Endothelial cell of umbilical vein (primary cell): ENCODE measurements at regions not wholly inside any gene's neighbourhood (a gene's known extent, or its start where the extent isn't known, plus 50 kb on each side); places are given as distances from the start of the nearest gene placed in this dataset.

Experiments
- BruUV-seq: library from RNA; stranded (reverse); fragments of 400-500 nt; replicated peaks from 2 replicates; lab custom pipeline; 2021; lab: Mats Ljungman, UMichigan
- CTCF ChIA-PET: fragments of 300-600, 350-600 bp; sonication (Branson Sonifier 250); formaldehyde crosslinking; loops from one replicate; lab custom pipeline; 2021; ENCODE audit warnings: antibody characterized with exemption, inconsistent platforms; lab: Charles Lee
- POLR2A ChIA-PET: fragments of 300-600, 350-600 bp; sonication (Branson Sonifier 250); formaldehyde crosslinking; loops from one replicate; lab custom pipeline; 2021; ENCODE audit warnings: antibody characterized with exemption, inconsistent platforms; lab: Charles Lee
- DNase-seq: peaks from one replicate; pipeline ENCODE4 v3.0.0-alpha.2; 2011; ENCODE audit warnings: low read depth, low spot score
- FAIRE-seq: peaks from 2 replicates; lab custom pipeline; 2011; peaks lifted over from hg19 to GRCh38; lab: Jason Lieb, UNC
- H2AFZ ChIP-seq: 2 replicates; pipeline ENCODE4 v1.6.0; 2012; ENCODE audit warnings: low read depth, low read length, control low read depth, inconsistent platforms
- H3K27ac ChIP-seq: 2 replicates; pipeline ENCODE4 v1.5.1; 2011; ENCODE audit warnings: low read depth, mild to moderate bottlenecking, control low read depth, low read length, moderate library complexity; ENCODE audit not compliant: insufficient read depth
- H3K27me3 ChIP-seq, 2 experiments: 2 replicates each; pipeline versions ENCODE4 v1.6.0 to v1.6.1; 2011; ENCODE audit warnings: low read length in 2 of 2, mixed read lengths in 1 of 2; ENCODE audit not compliant: control insufficient read depth in 2 of 2, insufficient read depth in 2 of 2
- H3K36me3 ChIP-seq, 2 experiments: 2 replicates in 1 of 2; 3 replicates in 1 of 2; pipeline ENCODE4 v1.5.1; 2011; ENCODE audit warnings: low read length in 2 of 2, mild to moderate bottlenecking in 1 of 2, moderate library complexity in 1 of 2; ENCODE audit not compliant: control insufficient read depth in 2 of 2, insufficient read depth in 2 of 2; ENCODE audit errors: extremely low read depth in 1 of 2
- H3K4me1 ChIP-seq: 3 replicates; pipeline ENCODE4 v1.5.1; 2011; ENCODE audit warnings: mild to moderate bottlenecking, low read length; ENCODE audit not compliant: control insufficient read depth, insufficient read depth; ENCODE audit errors: extremely low read depth
- H3K4me2 ChIP-seq: 2 replicates; pipeline ENCODE4 v1.6.1; 2011; ENCODE audit warnings: low read length, control low read depth, mixed read lengths; ENCODE audit not compliant: insufficient read depth
- H3K4me3 ChIP-seq, 3 experiments: fragments of 200-600 bp in 1 of 3; sonication (generic), shearing (Covaris generic) in 1 of 3; replicated peaks in 1 of 3; 2 replicates each; pipeline ENCODE4 v1.5.1; 2011 to 2016; ENCODE audit warnings: control low read depth in 3 of 3, low read length in 3 of 3, mild to moderate bottlenecking in 2 of 3, inconsistent platforms in 1 of 3, low read depth in 1 of 3, moderate library complexity in 1 of 3; ENCODE audit not compliant: insufficient read depth in 1 of 3
- H3K79me2 ChIP-seq: 2 replicates; pipeline ENCODE4 v1.6.0; 2012; ENCODE audit warnings: low read length, inconsistent platforms; ENCODE audit not compliant: control insufficient read depth, insufficient read depth
- H3K9ac ChIP-seq: replicated peaks from 2 replicates; pipeline ENCODE3; 2011; ENCODE audit warnings: low read length, control low read depth; ENCODE audit not compliant: insufficient read depth; ENCODE audit errors: extremely low read depth
- H3K9me1 ChIP-seq: replicated peaks from 3 replicates; pipeline ENCODE4 v1.6.0; 2011; ENCODE audit warnings: mild to moderate bottlenecking, low read length; ENCODE audit not compliant: control insufficient read depth, insufficient read depth; ENCODE audit errors: extremely low read depth
- H3K9me3 ChIP-seq: replicated peaks from 2 replicates; pipeline ENCODE4 v1.5.1; 2012; ENCODE audit warnings: low read length, inconsistent platforms; ENCODE audit not compliant: control insufficient read depth, insufficient read depth
- H4K20me1 ChIP-seq: replicated peaks from 2 replicates; pipeline ENCODE3; 2011; ENCODE audit warnings: mild to moderate bottlenecking, low read length; ENCODE audit not compliant: control insufficient read depth, insufficient read depth; ENCODE audit errors: extremely low read depth
- CTCF ChIP-seq, 2 donors: IDR thresholded peaks; 1 replicate in 1 of 2; 2 replicates in 1 of 2; pipeline ENCODE4 v1.5.1; 2011; ENCODE audit warnings: low read length in 2 of 2, mild to moderate bottlenecking in 2 of 2, moderate library complexity in 2 of 2, control low read depth in 1 of 2, inconsistent platforms in 1 of 2, low read depth in 1 of 2; ENCODE audit not compliant: insufficient read depth in 1 of 2; ENCODE audit errors: extremely low read depth in 1 of 2
- EZH2 ChIP-seq: IDR thresholded peaks from 2 replicates; pipeline ENCODE4 v1.6.1; 2012; ENCODE audit warnings: borderline replicate concordance, low read depth, mild to moderate bottlenecking, moderate library complexity, low read length, inconsistent platforms; ENCODE audit not compliant: severe bottlenecking
- FOS ChIP-seq: IDR thresholded peaks from 2 replicates; pipeline ENCODE4 v1.6.1; 2011; ENCODE audit warnings: mild to moderate bottlenecking, low read length, moderate library complexity, borderline replicate concordance; ENCODE audit not compliant: insufficient read depth
- GATA2 ChIP-seq: IDR thresholded peaks from 2 replicates; pipeline ENCODE4 v1.7.0; 2011; ENCODE audit warnings: low read depth, mild to moderate bottlenecking, moderate library complexity, mixed read lengths, low read length; ENCODE audit not compliant: insufficient read length, insufficient read depth
- JUN ChIP-seq: IDR thresholded peaks from 2 replicates; pipeline ENCODE4 v1.6.1; 2011; ENCODE audit warnings: borderline replicate concordance, low read depth; ENCODE audit not compliant: insufficient read length, insufficient read depth
- MYC ChIP-seq: IDR thresholded peaks from one replicate; pipeline ENCODE4 v1.6.1; 2011; ENCODE audit warnings: mild to moderate bottlenecking, low read depth, low read length
- POLR2A ChIP-seq: IDR thresholded peaks from 2 replicates; pipeline ENCODE4 v1.6.1; 2012; ENCODE audit warnings: low read depth, mild to moderate bottlenecking, control low read depth, low read length
- POLR2AphosphoS5 ChIP-seq: IDR thresholded peaks from 2 replicates; pipeline ENCODE4 v1.6.1; 2012; ENCODE audit warnings: low read depth, mild to moderate bottlenecking, control low read depth, low read length, moderate library complexity; ENCODE audit not compliant: insufficient read depth
- dilution Hi-C: fragments of 300-500 bp; cut with MboI; formaldehyde crosslinking; loops from one replicate; pipeline ENCODE4 v1.15.0; 2019; ENCODE audit warnings: low sequenced_read_pairs; ENCODE audit not compliant: extremely low pct_ligation_motif_present
- intact Hi-C: fragments of 100-400 bp; cut with micrococcal nuclease; formaldehyde crosslinking; loops from one replicate; pipeline ENCODE4 v1.10.0; 2022
- TF ChIP-seq, protein P1 (sequence below): IDR thresholded peaks from 2 replicates; pipeline ENCODE4 v1.6.1; 2011; ENCODE audit not compliant: insufficient read depth, insufficient read length

- Histone ChIP-seq H3K9me3 (no peaks in the 10 kb centered on the region), H3K79me2 (no peaks in the 10 kb centered on the region), H3K4me2 (no peak overlapping the region), H2AFZ (no peak overlapping the region), H3K4me3 (no peak overlapping the region), H3K27ac (no peak overlapping the region), H3K4me1 (no peaks in the 10 kb centered on the region), H3K36me3 (no peaks in the 10 kb centered on the region), H3K27me3 (no peaks in the 10 kb centered on the region), H3K9ac (no peak overlapping the region), H3K9me1 (no peaks in the 10 kb centered on the region), H4K20me1 (no peaks in the 10 kb centered on the region)
- POLR2A ChIA-PET: no interaction called here
- dilution Hi-C loops: no loop called here
- DNase-seq (no peak), FAIRE-seq (no peak)
- BruUV-seq: no TSS peak
- CTCF ChIA-PET: no interaction called here
- intact Hi-C loops: no loop called here
- TF ChIP-seq EZH2 (no peak), MYC (no peak), POLR2AphosphoS5 (no peak), POLR2A (no peak), GATA2 (no peak), JUN (no peak), FOS (no peak)
Measured at GRCh38 chr14:104309657-104310369, 171.4 kb downstream of the KIF26A start.

DNA sequence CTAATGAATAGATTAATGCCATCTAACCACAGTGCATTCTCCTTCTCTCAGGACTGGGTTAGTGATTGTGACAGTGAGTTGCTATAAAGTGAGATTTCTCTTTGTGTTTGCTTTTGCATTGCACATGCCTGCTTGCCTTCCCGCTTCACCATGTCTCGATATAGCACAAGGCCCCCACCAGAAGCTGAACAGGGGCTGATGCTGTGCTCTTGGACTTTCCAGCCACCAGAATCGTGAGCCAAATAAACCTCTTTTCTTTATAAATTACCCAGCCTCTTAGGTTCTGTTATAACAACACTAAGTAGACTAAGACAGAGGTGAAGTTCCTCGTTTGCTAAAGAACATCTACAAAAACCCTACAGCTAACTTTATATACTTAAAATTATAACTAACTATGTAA lies 173.0 kb downstream of the KIF26A start:
- Histone ChIP-seq H3K4me2 (no peak overlapping the region), H3K36me3 (no peaks in the 10 kb centered on the region), H4K20me1 (no peaks in the 10 kb centered on the region), H3K27me3 (no peaks in the 10 kb centered on the region), H2AFZ (no peak overlapping the region), H3K9me1 (no peaks in the 10 kb centered on the region), H3K4me3 (no peak overlapping the region), H3K27ac (no peak overlapping the region), H3K4me1 (no peaks in the 10 kb centered on the region), H3K79me2 (no peaks in the 10 kb centered on the region), H3K9ac (no peak overlapping the region), H3K9me3 (no peaks in the 10 kb centered on the region)
- POLR2A ChIA-PET: no interaction called here
- FAIRE-seq: no peak
- dilution Hi-C loops (no loop called here), intact Hi-C loops (no loop called here)
- TF ChIP-seq, protein P1, sequence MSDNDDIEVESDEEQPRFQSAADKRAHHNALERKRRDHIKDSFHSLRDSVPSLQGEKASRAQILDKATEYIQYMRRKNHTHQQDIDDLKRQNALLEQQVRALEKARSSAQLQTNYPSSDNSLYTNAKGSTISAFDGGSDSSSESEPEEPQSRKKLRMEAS: no peak
- TF ChIP-seq POLR2A (no peak), POLR2AphosphoS5 (no peak), EZH2 (no peak), CTCF (IDR thresholded peaks at IDR 0.05; ENCODE audit: extremely low read depth in 1 of 2, insufficient read depth in 1 of 2, low read depth in 1 of 2, low read length in 2 of 2) (no peak), MYC (no peak), GATA2 (no peak), FOS (no peak), JUN (no peak)
- CTCF ChIA-PET: no interaction called here
- BruUV-seq: no TSS peak
- DNase-seq: no peak
